ENCODE measurements at regions not wholly inside any gene's neighbourhood (a gene's known extent, or its start where the extent isn't known, plus 50 kb on each side); places are given as distances from the start of the nearest gene placed in this dataset.

GRCh38 chr6:26304797-26305640 lies 60.0 kb upstream of the BTN3A2 start:
- Histone ChIP-seq H3K4me1 (ENCODE audit: control insufficient read depth, insufficient read depth, low read length) (no peaks in the 10 kb centered on the region), H3K9ac (ENCODE audit: low read length in 2 of 2) (peak overlapping the region in 1 of 2 donors; percentile 22), H3K27me3 (ENCODE audit: control insufficient read depth in 1 of 2, insufficient read depth in 2 of 2, low read length in 2 of 2) (peaks cover 0 to 2% of the 10 kb centered on the region in 2 donors), H3K27ac (ENCODE audit: low read length) (peak overlapping the region; percentile 26), H3K4me3 (ENCODE audit: low read length in 2 of 2) (peak overlapping the region; percentile 8 to 70), H3K9me3 (ENCODE audit: control insufficient read depth in 2 of 2, low read length in 2 of 2) (no peaks in the 10 kb centered on the region), H3K36me3 (ENCODE audit: control insufficient read depth in 2 of 2, insufficient read depth in 2 of 2, low read length in 2 of 2) (no peaks in the 10 kb centered on the region)

- no peaks in the 10 kb centered on the region for H3K27me3 ChIP-seq (ENCODE audit: control insufficient read depth in 1 of 2, insufficient read depth in 2 of 2, low read length in 2 of 2)
- H3K4me1 ChIP-seq (ENCODE audit: control insufficient read depth, insufficient read depth, low read length): no peaks in the 10 kb centered on the region
- no peaks in the 10 kb centered on the region for H3K9me3 ChIP-seq (ENCODE audit: control insufficient read depth in 2 of 2, low read length in 2 of 2)
- peak overlapping the region in 1 of 2 donors; percentile 70 for H3K4me3 ChIP-seq (ENCODE audit: low read length in 2 of 2)
- no peak overlapping the region for H3K27ac ChIP-seq (ENCODE audit: low read length)
- H3K9ac ChIP-seq (ENCODE audit: low read length in 2 of 2): no peak overlapping the region
- H3K36me3 ChIP-seq (ENCODE audit: control insufficient read depth in 2 of 2, insufficient read depth in 2 of 2, low read length in 2 of 2): no peaks in the 10 kb centered on the region
Observed at GRCh38 chr6:26305641-26305969, 59.4 kb upstream of the BTN3A2 start.

GRCh38 chr6:26306232-26306631 lies 58.8 kb upstream of the BTN3A2 start:
- Histone ChIP-seq H3K27ac (ENCODE audit: low read length) (no peak overlapping the region), H3K4me1 (ENCODE audit: control insufficient read depth, insufficient read depth, low read length) (no peaks in the 10 kb centered on the region), H3K36me3 (ENCODE audit: control insufficient read depth in 2 of 2, insufficient read depth in 2 of 2, low read length in 2 of 2) (no peaks in the 10 kb centered on the region), H3K9me3 (ENCODE audit: control insufficient read depth in 2 of 2, low read length in 2 of 2) (no peaks in the 10 kb centered on the region), H3K9ac (ENCODE audit: low read length in 2 of 2) (no peak overlapping the region), H3K4me3 (ENCODE audit: low read length in 2 of 2) (no peak overlapping the region), H3K27me3 (ENCODE audit: control insufficient read depth in 1 of 2, insufficient read depth in 2 of 2, low read length in 2 of 2) (no peaks in the 10 kb centered on the region)

- Histone ChIP-seq H3K27ac (ENCODE audit: low read length) (no peak overlapping the region), H3K36me3 (ENCODE audit: control insufficient read depth in 2 of 2, insufficient read depth in 2 of 2, low read length in 2 of 2) (no peaks in the 10 kb centered on the region), H3K27me3 (ENCODE audit: control insufficient read depth in 1 of 2, insufficient read depth in 2 of 2, low read length in 2 of 2) (no peaks in the 10 kb centered on the region), H3K4me1 (ENCODE audit: control insufficient read depth, insufficient read depth, low read length) (no peaks in the 10 kb centered on the region), H3K9me3 (ENCODE audit: control insufficient read depth in 2 of 2, low read length in 2 of 2) (no peaks in the 10 kb centered on the region), H3K4me3 (ENCODE audit: low read length in 2 of 2) (no peak overlapping the region), H3K9ac (ENCODE audit: low read length in 2 of 2) (no peak overlapping the region)
Observed at GRCh38 chr6:26307850-26308249, 57.1 kb upstream of the BTN3A2 start.

GRCh38 chr6:26309731-26310142 lies 55.3 kb upstream of the BTN3A2 start:
- no peak overlapping the region for H3K27ac ChIP-seq (ENCODE audit: low read length)
- H3K36me3 ChIP-seq (ENCODE audit: control insufficient read depth in 2 of 2, insufficient read depth in 2 of 2, low read length in 2 of 2): no peaks in the 10 kb centered on the region
- H3K4me3 ChIP-seq (ENCODE audit: low read length in 2 of 2): no peak overlapping the region
- H3K4me1 ChIP-seq (ENCODE audit: control insufficient read depth, insufficient read depth, low read length): no peaks in the 10 kb centered on the region
- no peaks in the 10 kb centered on the region for H3K27me3 ChIP-seq (ENCODE audit: control insufficient read depth in 1 of 2, insufficient read depth in 2 of 2, low read length in 2 of 2)
- no peak overlapping the region for H3K9ac ChIP-seq (ENCODE audit: low read length in 2 of 2)
- no peaks in the 10 kb centered on the region for H3K9me3 ChIP-seq (ENCODE audit: control insufficient read depth in 2 of 2, low read length in 2 of 2)

GRCh38 chr6:26311012-26311384 lies 54.0 kb upstream of the BTN3A2 start:
- Histone ChIP-seq H3K27ac (ENCODE audit: low read length) (no peak overlapping the region), H3K27me3 (ENCODE audit: control insufficient read depth in 1 of 2, insufficient read depth in 2 of 2, low read length in 2 of 2) (no peaks in the 10 kb centered on the region), H3K4me1 (ENCODE audit: control insufficient read depth, insufficient read depth, low read length) (no peaks in the 10 kb centered on the region), H3K9me3 (ENCODE audit: control insufficient read depth in 2 of 2, low read length in 2 of 2) (no peaks in the 10 kb centered on the region), H3K36me3 (ENCODE audit: control insufficient read depth in 2 of 2, insufficient read depth in 2 of 2, low read length in 2 of 2) (no peaks in the 10 kb centered on the region), H3K4me3 (ENCODE audit: low read length in 2 of 2) (no peak overlapping the region), H3K9ac (ENCODE audit: low read length in 2 of 2) (no peak overlapping the region)

- Histone ChIP-seq H3K27ac (ENCODE audit: low read length) (no peak overlapping the region), H3K9me3 (ENCODE audit: control insufficient read depth in 2 of 2, low read length in 2 of 2) (no peaks in the 10 kb centered on the region), H3K9ac (ENCODE audit: low read length in 2 of 2) (no peak overlapping the region), H3K4me3 (ENCODE audit: low read length in 2 of 2) (peak overlapping the region; percentile 37 to 71), H3K4me1 (ENCODE audit: control insufficient read depth, insufficient read depth, low read length) (no peaks in the 10 kb centered on the region), H3K27me3 (ENCODE audit: control insufficient read depth in 1 of 2, insufficient read depth in 2 of 2, low read length in 2 of 2) (no peaks in the 10 kb centered on the region), H3K36me3 (ENCODE audit: control insufficient read depth in 2 of 2, insufficient read depth in 2 of 2, low read length in 2 of 2) (no peaks in the 10 kb centered on the region)
Observed at GRCh38 chr6:26311385-26312095, 53.5 kb upstream of the BTN3A2 start.

- Histone ChIP-seq H3K27ac (ENCODE audit: low read length) (no peak overlapping the region), H3K36me3 (ENCODE audit: control insufficient read depth in 2 of 2, insufficient read depth in 2 of 2, low read length in 2 of 2) (no peaks in the 10 kb centered on the region), H3K9me3 (ENCODE audit: control insufficient read depth in 2 of 2, low read length in 2 of 2) (no peaks in the 10 kb centered on the region), H3K4me3 (ENCODE audit: low read length in 2 of 2) (peak overlapping the region; percentile 37 to 71), H3K4me1 (ENCODE audit: control insufficient read depth, insufficient read depth, low read length) (no peaks in the 10 kb centered on the region), H3K27me3 (ENCODE audit: control insufficient read depth in 1 of 2, insufficient read depth in 2 of 2, low read length in 2 of 2) (no peaks in the 10 kb centered on the region), H3K9ac (ENCODE audit: low read length in 2 of 2) (no peak overlapping the region)
Observed at GRCh38 chr6:26312096-26312463, 52.9 kb upstream of the BTN3A2 start.

GRCh38 chr6:26312501-26313397 lies 52.2 kb upstream of the BTN3A2 start:
- peak overlapping the region; percentile 24 for H3K27ac ChIP-seq (ENCODE audit: low read length)
- no peaks in the 10 kb centered on the region for H3K9me3 ChIP-seq (ENCODE audit: control insufficient read depth in 2 of 2, low read length in 2 of 2)
- peaks cover 0 to 2% of the 10 kb centered on the region in 2 donors for H3K27me3 ChIP-seq (ENCODE audit: control insufficient read depth in 1 of 2, insufficient read depth in 2 of 2, low read length in 2 of 2)
- peak overlapping the region; percentile 71 to 87 for H3K4me3 ChIP-seq (ENCODE audit: low read length in 2 of 2)
- no peaks in the 10 kb centered on the region for H3K4me1 ChIP-seq (ENCODE audit: control insufficient read depth, insufficient read depth, low read length)
- H3K9ac ChIP-seq (ENCODE audit: low read length in 2 of 2): peak overlapping the region; percentile 58 to 63
- no peaks in the 10 kb centered on the region for H3K36me3 ChIP-seq (ENCODE audit: control insufficient read depth in 2 of 2, insufficient read depth in 2 of 2, low read length in 2 of 2)
